SKM-1 (cell line): ENCODE measurements at regions not wholly inside any gene's neighbourhood (a gene's known extent, or its start where the extent isn't known, plus 50 kb on each side); places are given as distances from the start of the nearest gene placed in this dataset.

Experiments
- DNase-seq: peaks from one replicate; lab custom pipeline; 2025; ENCODE audit not compliant: unreplicated experiment; lab: John Stamatoyannopoulos, UW

GRCh38 chr6:92737983-92738382 is 681.4 kb downstream of the EPHA7 start:
- no peak for DNase-seq

DNA sequence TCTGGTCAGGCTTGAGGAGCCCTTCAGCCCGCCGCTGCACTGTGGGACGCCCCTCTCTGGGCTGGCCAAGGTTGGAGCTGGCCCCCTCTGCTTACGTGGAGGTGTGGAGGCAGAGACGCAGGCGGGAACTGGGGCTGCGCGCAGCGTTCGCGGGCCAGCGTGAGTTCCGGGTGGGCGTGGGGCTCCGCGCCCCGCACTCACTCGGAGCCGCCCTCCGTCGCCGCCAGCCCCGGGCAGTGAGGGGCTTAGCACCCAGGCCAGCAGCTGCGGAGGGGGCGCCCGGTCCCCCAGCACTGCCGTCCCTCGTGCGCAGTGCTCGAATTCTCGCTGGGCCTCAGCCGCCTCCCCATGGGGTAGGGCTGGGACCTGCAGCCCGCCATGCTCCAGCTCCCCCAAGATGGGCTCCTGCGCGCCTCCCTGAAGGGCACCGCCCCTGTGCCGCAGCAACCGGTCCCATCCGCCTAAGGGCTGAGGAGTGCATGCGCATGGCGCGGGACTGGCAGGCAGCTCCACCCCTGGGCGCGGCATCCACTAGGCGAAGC is 695.9 kb downstream of the EPHA7 start:
- DNase-seq, result no peak

- DNase-seq, result no peak
Measured at GRCh38 chr6:92719773-92720172, 699.6 kb downstream of the EPHA7 start.

DNA sequence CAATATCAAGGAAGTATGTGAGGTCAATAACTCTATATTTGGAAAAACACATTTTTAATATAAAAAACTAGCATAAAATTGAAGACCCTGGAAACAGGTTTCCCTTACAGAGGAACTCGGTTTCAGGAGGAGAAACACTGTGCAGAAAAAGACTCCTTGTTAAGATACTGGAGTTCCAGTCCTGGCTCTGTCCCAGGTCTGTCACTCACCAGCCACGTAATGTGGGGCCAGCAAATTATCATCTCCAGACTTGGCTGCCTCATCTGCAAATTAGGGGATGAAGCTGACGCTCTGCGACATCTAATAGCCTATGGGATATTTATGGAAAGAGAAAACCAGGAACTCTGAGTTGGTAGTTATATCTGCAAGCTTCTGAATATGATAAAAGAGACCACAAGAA is 702.7 kb downstream of the EPHA7 start:
- no peak for DNase-seq

DNA sequence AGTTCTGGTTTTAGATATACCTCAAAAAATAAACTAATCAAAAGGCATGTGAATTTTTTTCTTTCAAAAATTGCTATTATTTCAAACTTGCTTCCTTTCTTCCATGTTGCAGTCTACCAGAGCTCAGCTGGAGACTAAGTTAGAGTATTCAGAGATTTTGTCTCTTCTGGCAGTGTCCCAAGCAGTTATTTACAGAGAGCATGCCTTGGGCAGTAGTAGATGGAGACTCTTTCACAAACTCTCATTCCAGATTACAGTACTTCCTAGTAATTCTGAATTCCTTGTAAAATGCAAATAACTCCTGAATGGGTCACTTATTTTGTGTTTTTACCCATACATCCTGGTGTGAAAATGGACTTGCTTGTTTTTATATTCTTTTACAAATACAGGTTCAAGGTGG is 703.4 kb downstream of the EPHA7 start:
- no peak for DNase-seq

GRCh38 chr6:92714346-92714745 is 705.0 kb downstream of the EPHA7 start:
- DNase-seq, result no peak

- no peak for DNase-seq
Measured at GRCh38 chr6:92710048-92710447, 709.3 kb downstream of the EPHA7 start.

DNA sequence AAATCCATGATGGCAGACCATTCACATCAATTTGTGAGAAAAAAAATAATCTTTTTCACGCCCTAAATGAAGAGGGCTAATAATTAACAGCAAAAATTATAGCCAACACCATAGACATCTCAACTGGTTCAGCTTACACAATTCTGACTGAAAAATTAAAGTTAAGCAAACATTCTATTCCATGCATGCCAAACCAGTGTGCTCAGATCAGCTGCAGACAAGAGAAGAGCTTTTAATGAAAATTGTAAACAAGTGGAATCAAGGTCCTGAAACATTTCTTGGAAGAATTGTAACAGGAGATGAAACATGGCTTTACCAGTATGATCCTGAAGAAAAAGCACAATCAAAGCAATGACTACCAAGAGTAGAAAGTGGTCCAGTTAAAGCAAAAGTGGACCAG is 710.4 kb downstream of the EPHA7 start:
- no peak for DNase-seq

DNA sequence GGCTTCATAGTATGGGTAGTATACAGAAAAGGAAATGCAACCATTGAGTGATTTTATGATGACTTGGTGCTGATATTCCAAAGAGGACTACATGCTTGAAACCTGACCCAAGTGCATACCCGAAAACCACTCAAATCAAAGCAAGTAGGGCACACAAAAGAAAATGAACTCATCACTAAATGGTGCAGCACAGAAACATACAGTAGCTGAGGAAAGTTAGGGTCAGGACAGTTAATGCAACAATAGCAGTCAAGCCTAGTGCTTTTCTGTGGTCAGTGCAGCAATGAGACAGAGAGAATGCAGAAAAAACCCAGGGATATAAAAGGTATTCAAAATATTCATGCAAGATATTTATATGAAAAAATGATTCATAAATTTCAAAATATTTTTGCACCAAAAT is 711.1 kb downstream of the EPHA7 start:
- DNase-seq, result no peak

DNA sequence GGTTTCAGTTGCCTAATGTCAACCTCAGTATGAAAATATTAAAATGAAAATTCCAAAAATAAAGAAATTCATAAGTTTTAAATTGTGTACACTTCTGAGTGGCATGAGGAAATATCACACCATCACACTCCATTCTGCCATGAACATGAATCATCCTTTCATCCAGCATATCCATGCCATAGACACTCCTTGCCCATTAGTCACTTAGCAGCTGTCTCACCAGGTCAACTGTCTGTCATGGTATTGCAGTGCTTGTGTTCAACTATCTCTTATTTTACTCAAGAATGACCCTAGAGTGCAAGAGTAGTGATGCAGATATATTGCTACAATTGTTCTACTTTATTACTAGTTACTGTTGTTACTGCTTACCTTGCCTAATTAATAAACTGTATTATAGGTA is 712.4 kb downstream of the EPHA7 start:
- no peak for DNase-seq

DNA sequence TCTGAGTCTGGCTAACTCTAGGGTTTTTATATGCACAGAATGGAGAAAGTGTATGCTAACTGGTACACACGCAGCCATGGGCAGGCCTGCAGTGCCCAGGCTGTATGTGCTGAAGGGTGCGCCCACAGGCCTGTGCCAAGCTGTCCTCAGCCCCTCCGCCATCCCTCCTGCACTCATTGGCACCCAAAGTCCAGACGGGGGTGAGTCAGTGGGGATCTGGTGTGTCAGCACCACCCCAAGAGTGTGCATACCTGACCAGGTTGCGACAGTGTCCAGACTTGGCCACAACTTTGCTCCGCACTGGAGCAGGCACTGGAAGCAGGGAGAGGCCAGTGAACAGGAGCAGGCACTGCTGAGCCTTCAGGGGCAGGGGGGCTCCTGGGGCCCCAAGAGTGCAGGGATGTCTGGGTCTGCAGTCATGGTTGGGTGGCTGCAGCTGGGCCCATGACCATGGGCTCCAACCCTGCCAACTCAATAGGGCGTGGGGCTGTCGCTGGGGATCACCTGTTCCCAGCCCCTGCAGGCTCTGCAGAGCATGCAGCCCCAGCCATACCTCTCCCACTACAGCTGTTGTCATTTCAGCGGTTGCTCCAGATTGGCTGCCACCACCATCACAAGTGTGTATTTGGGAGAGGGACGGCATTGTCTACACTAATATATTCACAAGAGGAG is 717.8 kb downstream of the EPHA7 start:
- DNase-seq, result no peak

DNA sequence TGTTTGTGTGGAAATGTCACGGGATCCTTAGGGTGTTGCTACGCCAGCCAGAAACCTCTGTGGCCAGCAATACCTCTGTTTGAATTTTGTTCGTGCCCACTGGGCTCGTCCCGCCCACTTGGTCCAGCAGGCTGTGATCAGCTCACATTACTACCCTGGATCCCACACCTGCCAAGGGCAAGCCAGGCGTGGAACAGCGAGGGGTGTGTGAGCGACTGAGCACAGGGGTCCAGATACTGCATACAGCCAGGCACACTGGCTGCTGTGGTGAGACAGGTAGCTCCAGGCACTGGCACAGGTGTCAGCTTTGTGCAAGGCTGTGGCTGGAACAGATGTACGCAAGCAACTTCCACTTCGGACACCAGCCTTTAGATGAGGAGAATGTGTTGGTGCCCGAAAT is 718.9 kb downstream of the EPHA7 start:
- no peak for DNase-seq

GRCh38 chr6:92690997-92691599 is 728.3 kb downstream of the EPHA7 start:
- DNase-seq, result no peak

DNA sequence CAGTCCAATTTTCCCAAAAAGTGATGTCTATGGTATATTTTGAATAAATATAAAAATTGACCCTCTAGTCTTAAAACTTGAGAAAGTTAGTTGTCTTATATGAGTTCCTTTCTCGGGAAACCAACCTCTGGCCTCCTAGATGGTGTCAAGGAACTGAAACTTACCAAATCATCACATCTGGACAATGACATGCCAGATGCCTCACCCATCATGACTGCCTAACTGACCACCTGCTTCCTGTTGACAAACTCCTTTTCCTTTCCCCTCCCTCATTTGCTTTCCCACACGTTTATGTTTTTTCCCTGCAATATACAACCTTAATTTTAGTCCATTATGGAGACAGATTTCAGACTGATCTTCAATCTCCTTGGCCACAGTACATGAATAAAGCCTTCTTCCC is 731.0 kb downstream of the EPHA7 start:
- DNase-seq, result no peak

DNA sequence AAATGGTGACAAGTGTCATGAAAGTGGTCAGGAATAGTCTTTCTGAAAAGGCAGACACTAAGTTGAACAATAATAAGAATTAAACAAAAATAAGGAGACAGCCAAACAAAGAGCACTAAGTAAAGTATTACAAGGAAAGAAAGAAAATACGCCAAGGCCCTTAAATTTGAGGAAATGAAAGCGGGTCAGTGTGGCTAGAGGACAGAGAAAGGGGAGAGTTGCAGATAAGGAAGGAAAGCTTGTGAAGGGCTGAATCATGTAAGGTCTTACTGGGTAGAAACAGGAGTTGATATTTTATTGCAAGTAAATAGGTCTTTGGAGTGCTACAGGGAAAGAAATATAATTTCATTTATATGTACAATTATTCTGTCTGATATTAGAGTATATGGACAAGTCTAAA is 732.1 kb downstream of the EPHA7 start:
- DNase-seq, result peak; percentile 40

- no peak for DNase-seq
Measured at GRCh38 chr6:92684386-92684785, 735.0 kb downstream of the EPHA7 start.

GRCh38 chr6:92683748-92684147 is 735.6 kb downstream of the EPHA7 start:
- DNase-seq, result no peak

- DNase-seq, result no peak
Measured at GRCh38 chr6:92682516-92683398, 736.6 kb downstream of the EPHA7 start.

DNA sequence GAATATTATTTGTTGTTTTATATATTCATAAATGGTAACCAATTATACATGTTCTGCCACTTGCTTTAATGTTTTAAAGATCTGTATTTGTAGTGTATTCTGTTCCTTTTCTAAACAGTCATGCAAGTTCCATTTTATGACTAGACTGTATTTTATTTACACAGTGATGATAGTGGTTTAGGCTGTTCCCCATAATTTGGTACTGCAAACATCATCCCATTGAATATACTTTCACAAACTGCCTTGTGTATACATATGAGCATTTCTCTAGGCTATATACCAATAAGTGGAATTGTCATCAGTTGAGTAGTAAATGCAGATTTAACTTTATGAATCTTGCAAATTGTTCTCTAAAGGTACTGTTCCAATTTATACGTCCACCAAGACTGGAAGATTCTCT is 738.0 kb downstream of the EPHA7 start:
- DNase-seq, result no peak

- peak; percentile 71 for DNase-seq
Measured at GRCh38 chr6:92671462-92671861, 747.9 kb downstream of the EPHA7 start.

DNA sequence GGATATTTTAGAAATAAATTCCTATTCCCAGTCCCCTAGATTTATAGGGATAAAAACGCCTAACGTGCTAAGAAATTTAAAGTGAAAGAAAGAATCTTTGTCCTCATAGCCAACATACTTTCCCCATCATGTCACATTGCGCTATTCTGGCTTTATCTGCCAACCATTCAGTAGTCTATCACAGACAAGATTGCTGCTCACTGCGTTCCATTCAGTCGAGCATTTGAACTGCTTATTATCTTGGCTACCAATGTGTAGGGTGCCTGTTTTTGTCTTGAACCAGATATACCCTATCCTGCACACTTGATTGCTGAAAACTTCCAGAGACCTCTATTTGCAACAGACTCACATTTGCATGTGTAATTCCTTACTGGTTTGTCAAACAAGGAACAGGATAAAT is 751.5 kb downstream of the EPHA7 start:
- DNase-seq, result no peak
